Ishikawa (cell line): ENCODE measurements at regions not wholly inside any gene's neighbourhood (a gene's known extent, or its start where the extent isn't known, plus 50 kb on each side); places are given as distances from the start of the nearest gene placed in this dataset.

Source experiments
- CEBPB ChIP-seq: IDR thresholded peaks from 2 replicates; pipeline ENCODE4 v1.6.1; 2012
- CREB1 ChIP-seq: IDR thresholded peaks from 2 replicates; pipeline ENCODE4 v1.6.1; 2012; ENCODE audit warnings: low read depth
- EGR1 ChIP-seq: IDR thresholded peaks from 2 replicates; pipeline ENCODE4 v1.6.1; 2012
- EP300 ChIP-seq: IDR thresholded peaks from 2 replicates; pipeline ENCODE4 v1.6.1; 2012; ENCODE audit warnings: borderline replicate concordance
- FOXM1 ChIP-seq: IDR thresholded peaks from 2 replicates; pipeline ENCODE4 v1.6.1; 2012; ENCODE audit warnings: low read depth, borderline replicate concordance
- MAX ChIP-seq: IDR thresholded peaks from 2 replicates; pipeline ENCODE4 v1.6.1; 2012
- NFIC ChIP-seq: IDR thresholded peaks from 2 replicates; pipeline ENCODE4 v1.6.1; 2012
- RAD21 ChIP-seq: IDR thresholded peaks from 2 replicates; pipeline ENCODE4 v1.6.1; 2012; ENCODE audit warnings: low read depth
- REST ChIP-seq: IDR thresholded peaks from 2 replicates; pipeline ENCODE4 v1.6.1; 2012; ENCODE audit warnings: low read depth, mild to moderate bottlenecking
- TAF1 ChIP-seq: IDR thresholded peaks from 2 replicates; pipeline ENCODE4 v1.6.1; 2012; ENCODE audit warnings: low read depth, mild to moderate bottlenecking
- TCF12 ChIP-seq: IDR thresholded peaks from 2 replicates; pipeline ENCODE4 v1.6.1; 2012; ENCODE audit warnings: low read depth
- TEAD4 ChIP-seq: IDR thresholded peaks from 2 replicates; pipeline ENCODE4 v1.6.1; 2012
- USF1 ChIP-seq: IDR thresholded peaks from 2 replicates; pipeline ENCODE4 v1.6.1; 2012
- YY1 ChIP-seq: IDR thresholded peaks from 2 replicates; pipeline ENCODE4 v1.6.1; 2012; ENCODE audit warnings: low read depth
- ZBTB7A ChIP-seq: IDR thresholded peaks from 2 replicates; pipeline ENCODE4 v1.6.1; 2012; ENCODE audit warnings: low read depth

- TF ChIP-seq RAD21 (0 out of 2 replicates have a peak, but pooled peaks have one; percentile 7), FOXM1 (no peak)
Measured at GRCh38 chr22:49701380-49702067, 126.1 kb downstream of the BRD1 start.

GRCh38 chr22:49699928-49700498, 127.7 kb downstream of the BRD1 start:
- TF ChIP-seq ZBTB7A (no peak), NFIC (no peak), TCF12 (no peak), CREB1 (no peak), REST (no peak), TEAD4 (no peak), MAX (no peak)

GRCh38 chr22:49699476-49699875, 128.2 kb downstream of the BRD1 start:
- no peak for TF ChIP-seq TCF12
- no peak for TF ChIP-seq ZBTB7A
- TF ChIP-seq NFIC = no peak
- TF ChIP-seq EP300 = no peak
- TF ChIP-seq TAF1 = no peak
- TF ChIP-seq USF1 = no peak
- TF ChIP-seq CEBPB = no peak
- no peak for TF ChIP-seq REST
- TF ChIP-seq FOXM1 = no peak
- TF ChIP-seq TEAD4 = no peak
- no peak for TF ChIP-seq EGR1
- no peak for TF ChIP-seq MAX
- TF ChIP-seq CREB1 = no peak

GRCh38 chr22:49697047-49697446, 130.6 kb downstream of the BRD1 start:
- TF ChIP-seq EP300 (no peak), FOXM1 (no peak), YY1 (no peak), NFIC (no peak), TEAD4 (no peak), REST (no peak), ZBTB7A (no peak), TAF1 (no peak)

GRCh38 chr22:49694462-49695260, 133.0 kb downstream of the BRD1 start:
- TF ChIP-seq MAX (no peak), TCF12 (no peak), EGR1 (no peak), NFIC (no peak), RAD21 (no peak), TEAD4 (no peak), YY1 (no peak), FOXM1 (no peak), ZBTB7A (no peak), EP300 (no peak), REST (no peak), USF1 (no peak)
